PC-3 (cell line): ENCODE measurements at regions not wholly inside any gene's neighbourhood (a gene's known extent, or its start where the extent isn't known, plus 50 kb on each side); places are given as distances from the start of the nearest gene placed in this dataset.

ENCODE experiments used
- CTCF ChIP-seq: fragments of 300-600 bp; sonication (generic); conservative IDR thresholded peaks from 2 replicates; pipeline ENCODE4 v1.5.1; 2017; ENCODE audit warnings: antibody characterized with exemption, low read depth, mild to moderate bottlenecking, low read length
- EZH2 ChIP-seq: fragments of 300-600 bp; sonication (generic); IDR thresholded peaks from one replicate; pipeline ENCODE4 v1.6.1; 2017; ENCODE audit warnings: antibody characterized with exemption, mild to moderate bottlenecking, low read length; ENCODE audit not compliant: unreplicated experiment
- EZH2phosphoT487 ChIP-seq: fragments of 300-600 bp; sonication (generic); IDR thresholded peaks from 2 replicates; pipeline ENCODE4 v1.6.1; 2018; ENCODE audit warnings: mild to moderate bottlenecking, antibody characterized with exemption, low read length, borderline replicate concordance

GRCh38 chr7:119711104-119711503, 561.9 kb upstream of the KCND2 start:
- TF ChIP-seq EZH2phosphoT487: no peak
- no peak for TF ChIP-seq CTCF
- TF ChIP-seq EZH2: no peak
